GM18498 (cell line): ENCODE measurements at regions not wholly inside any gene's neighbourhood (a gene's known extent, or its start where the extent isn't known, plus 50 kb on each side); places are given as distances from the start of the nearest gene placed in this dataset.

Experiments used
- ATAC-seq: cut with Tn5 transposase; IDR thresholded peaks from one replicate; pipeline ENCODE4 v1.9.1; 2021; ENCODE audit warnings: mild to moderate bottlenecking, moderate library complexity; ENCODE audit not compliant: unreplicated experiment

- no peak for ATAC-seq
Observed at GRCh38 chr1:69128204-69128603, 439.5 kb upstream of the LRRC7 start.

DNA sequence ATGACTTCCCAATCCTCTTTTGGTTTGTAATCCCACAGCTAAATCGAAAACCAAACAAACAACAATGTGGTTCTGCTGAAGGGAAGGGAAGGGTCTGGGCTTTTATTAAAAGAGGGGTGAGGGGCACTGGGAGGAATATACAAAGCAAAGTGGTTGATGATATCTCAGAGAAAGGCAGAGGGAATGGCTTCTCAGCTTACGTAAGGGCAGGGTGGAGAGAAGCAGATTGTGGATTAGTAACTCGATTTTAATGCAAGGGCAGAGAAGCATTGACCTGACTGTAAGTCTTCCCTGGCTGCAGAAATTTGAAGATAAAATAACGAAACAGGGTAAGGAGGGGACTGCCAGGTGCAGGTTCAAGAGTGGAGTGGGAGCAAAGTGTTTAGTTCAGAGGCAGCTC, 438.2 kb upstream of the LRRC7 start:
- ATAC-seq = no peak

- ATAC-seq = no peak
Observed at GRCh38 chr1:69138172-69138571, 429.6 kb upstream of the LRRC7 start.

GRCh38 chr1:69139007-69139406, 428.7 kb upstream of the LRRC7 start:
- no peak for ATAC-seq

DNA sequence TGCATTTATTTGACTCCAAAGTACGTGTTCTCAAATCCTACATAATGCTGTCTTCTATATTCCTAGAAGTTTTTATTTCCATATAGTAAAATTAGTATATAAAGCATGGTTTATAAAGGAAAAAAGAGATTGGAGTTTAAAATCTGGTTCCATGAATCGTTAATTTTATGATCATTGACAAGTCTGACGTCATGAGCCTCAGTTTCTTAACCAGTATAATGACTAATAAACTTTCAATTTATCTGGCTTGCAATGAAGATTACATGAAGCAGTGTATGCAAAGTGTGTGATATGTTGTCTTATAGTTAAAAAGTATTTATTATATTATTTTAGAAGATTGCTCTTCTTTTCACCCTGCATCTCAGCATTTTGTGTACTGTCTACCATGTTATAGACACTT, 421.4 kb upstream of the LRRC7 start:
- ATAC-seq = no peak

DNA sequence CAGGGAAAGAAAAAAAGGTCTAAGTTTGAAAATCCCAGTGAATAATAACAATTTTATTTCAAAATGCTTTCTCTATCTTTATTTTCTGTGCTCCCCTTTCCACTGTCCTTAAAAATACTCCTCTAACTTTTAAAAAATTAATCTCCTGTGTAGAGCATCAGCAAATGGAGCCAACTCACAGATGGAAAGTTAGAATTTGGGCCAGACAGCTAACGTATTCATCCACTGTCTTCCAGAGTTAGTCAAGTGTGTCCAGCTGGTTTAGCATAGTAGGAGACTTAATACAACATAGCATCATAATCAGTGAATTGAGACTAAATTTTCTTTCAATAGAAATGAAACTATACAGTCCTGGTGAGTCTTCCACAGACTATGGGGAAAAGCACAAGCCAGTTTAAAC, 419.0 kb upstream of the LRRC7 start:
- ATAC-seq = no peak

DNA sequence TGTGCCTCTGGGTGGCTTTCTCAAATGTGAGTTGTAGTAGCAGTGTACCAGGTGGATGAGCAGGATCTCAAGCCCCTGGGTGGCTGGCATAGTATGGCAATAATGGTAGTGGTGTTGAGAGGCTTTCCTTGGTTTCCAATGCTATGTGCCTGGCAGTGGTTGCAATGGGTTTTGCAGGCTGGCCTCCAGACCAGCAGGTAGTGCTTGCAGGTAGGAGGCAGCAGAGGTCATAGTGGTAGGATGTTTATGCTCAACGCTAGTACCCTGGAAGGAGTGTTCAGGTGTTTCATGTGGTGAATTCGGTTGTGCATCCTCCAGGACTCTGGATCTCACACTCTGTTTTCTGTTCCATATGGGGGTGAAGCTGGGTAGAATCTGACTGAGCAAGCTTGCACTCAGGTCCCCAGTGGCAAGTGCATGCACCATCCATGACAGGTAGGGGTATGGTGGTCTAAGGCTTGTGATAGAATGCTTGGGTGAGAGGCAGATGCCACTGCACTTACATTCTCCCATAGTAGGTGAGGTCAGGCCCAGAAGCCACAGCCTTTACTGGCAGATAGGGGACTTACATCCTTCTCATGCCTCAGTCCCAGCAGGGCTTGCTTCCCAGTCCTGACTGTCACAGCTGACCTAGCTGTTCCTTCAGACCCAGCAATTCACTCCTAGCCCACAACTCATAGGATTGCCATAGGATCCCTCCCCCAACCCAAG, 410.5 kb upstream of the LRRC7 start:
- no peak for ATAC-seq

GRCh38 chr1:69163241-69163640, 404.5 kb upstream of the LRRC7 start:
- no peak for ATAC-seq

DNA sequence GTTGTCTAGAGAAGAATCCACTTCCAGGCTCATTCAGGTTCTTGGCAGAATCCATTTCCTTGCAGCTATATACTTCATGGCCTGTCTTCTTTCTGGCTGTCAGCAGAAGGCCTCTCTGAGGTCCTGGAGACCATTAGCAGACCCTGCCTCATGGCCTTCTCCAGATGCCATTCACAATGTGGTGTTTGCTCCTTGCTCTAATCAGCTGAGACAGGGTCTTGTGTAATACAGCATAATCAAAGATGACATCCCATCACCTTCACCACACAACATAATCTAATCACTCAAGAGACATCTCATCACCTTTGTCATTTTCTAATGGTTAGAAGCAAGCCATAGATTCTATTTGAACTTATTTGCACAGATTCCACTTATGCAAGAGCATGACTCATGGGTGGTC, 403.9 kb upstream of the LRRC7 start:
- ATAC-seq = no peak

GRCh38 chr1:69167876-69168275, 399.8 kb upstream of the LRRC7 start:
- no peak for ATAC-seq

- no peak for ATAC-seq
Observed at GRCh38 chr1:69171248-69171647, 396.5 kb upstream of the LRRC7 start.

- ATAC-seq = no peak
Observed at GRCh38 chr1:69172003-69173000, 395.4 kb upstream of the LRRC7 start.

GRCh38 chr1:69175053-69175452, 392.7 kb upstream of the LRRC7 start:
- no peak for ATAC-seq

- ATAC-seq = no peak
Observed at GRCh38 chr1:69180358-69180757, 387.4 kb upstream of the LRRC7 start.

- ATAC-seq = no peak
Observed at GRCh38 chr1:69185378-69185777, 382.3 kb upstream of the LRRC7 start.

- no peak for ATAC-seq
Observed at GRCh38 chr1:69191335-69191734, 376.4 kb upstream of the LRRC7 start.

GRCh38 chr1:69195136-69195535, 372.6 kb upstream of the LRRC7 start:
- ATAC-seq = no peak

DNA sequence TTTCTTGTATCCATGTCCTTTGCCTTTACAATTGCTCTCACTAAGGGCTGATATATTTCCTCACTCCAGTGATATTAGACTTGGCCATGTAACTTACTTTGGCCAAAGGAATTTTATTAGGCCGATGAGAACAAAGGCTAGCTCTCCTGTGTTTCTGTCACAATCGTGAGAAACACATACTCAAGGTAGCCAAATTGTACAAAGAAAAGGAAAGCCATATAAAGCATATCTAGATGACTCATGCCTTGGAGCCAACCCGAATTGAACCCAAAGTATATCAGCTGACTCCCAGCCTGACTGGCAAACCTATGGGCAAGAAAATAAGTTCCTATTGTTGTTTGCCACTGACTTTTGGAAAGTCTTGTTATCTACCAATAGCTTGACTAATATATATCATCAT, 371.7 kb upstream of the LRRC7 start:
- no peak for ATAC-seq

GRCh38 chr1:69197816-69198215, 369.9 kb upstream of the LRRC7 start:
- no peak for ATAC-seq

DNA sequence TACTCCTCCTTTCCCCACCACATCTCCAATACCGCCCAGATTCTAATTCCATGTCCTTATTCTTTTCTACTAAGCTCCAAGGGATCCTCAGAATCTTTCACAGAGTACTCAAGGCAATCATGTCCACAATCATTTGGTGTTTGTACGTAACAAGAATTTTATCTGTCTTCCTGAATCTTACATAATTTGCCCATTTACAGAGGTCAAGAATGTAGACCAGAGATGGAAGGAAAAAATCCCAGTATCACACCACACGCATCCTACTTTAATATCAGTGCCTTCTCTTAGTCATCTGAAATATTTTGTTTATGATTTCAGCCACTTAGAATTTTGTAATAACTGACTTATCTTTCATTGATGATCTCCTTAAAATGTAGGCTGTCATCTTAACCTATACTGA, 366.0 kb upstream of the LRRC7 start:
- no peak for ATAC-seq

DNA sequence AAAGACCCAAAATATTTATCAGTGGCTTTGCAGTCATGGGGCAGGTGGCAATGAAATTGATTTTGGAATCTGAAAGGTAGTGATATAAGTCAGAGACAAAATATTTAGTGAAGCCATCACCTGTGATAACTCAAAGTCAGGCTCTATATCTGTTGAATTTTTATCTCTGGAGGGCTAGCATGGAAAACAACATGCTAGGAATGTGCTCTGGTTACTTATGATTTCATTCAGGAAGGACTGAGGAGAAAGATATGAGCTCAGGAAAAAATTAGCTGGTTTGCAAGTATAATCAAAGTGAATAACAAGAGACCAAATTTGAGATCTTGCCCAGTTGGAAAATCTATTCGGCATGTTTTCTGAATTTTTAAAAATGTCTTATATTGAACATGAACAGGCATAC, 364.6 kb upstream of the LRRC7 start:
- ATAC-seq = no peak

DNA sequence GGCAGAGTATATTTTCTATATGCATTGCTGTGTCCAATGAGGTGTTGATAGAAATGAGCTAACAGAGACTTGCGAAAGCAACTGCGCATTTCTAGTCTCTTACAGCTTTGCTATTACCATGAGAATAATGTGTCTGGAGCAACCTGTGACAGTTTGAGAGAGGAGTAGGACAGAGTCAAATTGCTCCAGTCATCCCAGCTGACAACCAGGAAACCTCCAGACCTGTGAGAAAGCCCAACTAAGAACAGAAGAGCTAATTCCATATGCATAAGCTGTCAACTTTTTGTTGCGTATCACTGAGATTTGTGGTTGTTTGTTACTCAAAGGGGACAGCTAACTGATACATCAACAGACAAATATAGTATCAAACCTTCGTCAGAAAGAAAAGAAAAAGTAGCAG, 354.1 kb upstream of the LRRC7 start:
- no peak for ATAC-seq
